Ovary (tissue), 3 donors: ENCODE measurements at regions not wholly inside any gene's neighbourhood (a gene's known extent, or its start where the extent isn't known, plus 50 kb on each side); places are given as distances from the start of the nearest gene placed in this dataset.

ENCODE experiments used
- POLR2A ChIP-seq: fragments of 450-650 bp; IDR thresholded peaks from one replicate; pipeline ENCODE4 v1.6.1; 2017; ENCODE audit warnings: antibody characterized with exemption, mild to moderate bottlenecking, moderate library complexity
- TF ChIP-seq, protein P1 (sequence below), 3 donors: fragments of 450-650 bp in 2 of 3; fragments of 200-600 bp in 1 of 3; IDR thresholded peaks; one replicate each; pipeline versions ENCODE4 v1.5.1 to v1.8.0; 2016 to 2022; ENCODE audit warnings: antibody characterized with exemption in 3 of 3, mild to moderate bottlenecking in 1 of 3
- donor health status: DM: no; HTN: no; CAD: no.

DNA sequence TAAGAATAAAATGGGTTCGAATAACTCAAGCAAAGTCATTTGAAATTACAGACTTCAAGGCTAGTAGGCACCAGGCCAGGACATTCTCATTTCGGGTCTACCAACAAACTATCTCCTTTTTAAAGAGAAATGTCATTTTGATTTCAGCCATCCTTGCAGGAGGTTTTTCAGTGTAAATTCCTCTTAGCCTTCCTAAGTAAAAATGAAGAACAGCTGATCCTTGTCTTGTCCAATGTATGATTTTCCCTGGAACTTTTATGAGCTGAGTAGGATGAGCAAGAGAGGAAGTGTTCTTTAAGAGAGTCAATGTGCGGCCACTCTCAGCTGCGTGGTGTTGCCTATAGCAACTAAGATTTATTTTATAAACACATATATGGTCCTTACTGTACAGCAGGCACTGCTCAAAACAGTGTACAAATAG lies 110.1 kb downstream of the PLCE1 start:
- TF ChIP-seq, protein P1, sequence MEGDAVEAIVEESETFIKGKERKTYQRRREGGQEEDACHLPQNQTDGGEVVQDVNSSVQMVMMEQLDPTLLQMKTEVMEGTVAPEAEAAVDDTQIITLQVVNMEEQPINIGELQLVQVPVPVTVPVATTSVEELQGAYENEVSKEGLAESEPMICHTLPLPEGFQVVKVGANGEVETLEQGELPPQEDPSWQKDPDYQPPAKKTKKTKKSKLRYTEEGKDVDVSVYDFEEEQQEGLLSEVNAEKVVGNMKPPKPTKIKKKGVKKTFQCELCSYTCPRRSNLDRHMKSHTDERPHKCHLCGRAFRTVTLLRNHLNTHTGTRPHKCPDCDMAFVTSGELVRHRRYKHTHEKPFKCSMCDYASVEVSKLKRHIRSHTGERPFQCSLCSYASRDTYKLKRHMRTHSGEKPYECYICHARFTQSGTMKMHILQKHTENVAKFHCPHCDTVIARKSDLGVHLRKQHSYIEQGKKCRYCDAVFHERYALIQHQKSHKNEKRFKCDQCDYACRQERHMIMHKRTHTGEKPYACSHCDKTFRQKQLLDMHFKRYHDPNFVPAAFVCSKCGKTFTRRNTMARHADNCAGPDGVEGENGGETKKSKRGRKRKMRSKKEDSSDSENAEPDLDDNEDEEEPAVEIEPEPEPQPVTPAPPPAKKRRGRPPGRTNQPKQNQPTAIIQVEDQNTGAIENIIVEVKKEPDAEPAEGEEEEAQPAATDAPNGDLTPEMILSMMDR (IDR thresholded peaks at IDR 0.05), result no peak
- TF ChIP-seq POLR2A, result no peak
